GM19043 (cell line): ENCODE measurements at regions not wholly inside any gene's neighbourhood (a gene's known extent, or its start where the extent isn't known, plus 50 kb on each side); places are given as distances from the start of the nearest gene placed in this dataset.
"Not testable (repeated sequence)": the region's sequence is repeated elsewhere in the genome, so short reads cannot be mapped to it uniquely, and the experiment has no call there.

Experiments
- ATAC-seq: cut with Tn5 transposase; IDR thresholded peaks from one replicate; pipeline ENCODE4 v1.9.1; 2021; ENCODE audit warnings: low read depth; ENCODE audit not compliant: unreplicated experiment

DNA sequence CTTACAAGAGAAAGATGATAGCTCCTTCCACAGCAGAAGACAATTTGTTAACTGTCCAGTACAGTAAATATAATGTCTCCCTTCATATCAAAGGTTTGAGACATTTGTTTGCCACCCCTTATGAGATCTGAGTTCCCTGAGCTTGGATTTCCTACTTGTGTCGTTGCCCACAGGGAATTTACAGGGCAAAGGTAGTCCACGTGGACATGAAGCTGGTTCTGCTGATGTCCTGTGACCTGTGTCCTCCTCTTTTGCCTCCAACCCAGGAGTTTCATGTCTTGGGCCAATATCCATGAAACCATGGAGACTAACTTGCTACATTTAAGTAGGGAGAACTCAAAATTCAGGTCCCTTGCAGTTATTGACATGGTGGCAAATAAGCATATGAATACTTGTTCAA, 172.2 kb upstream of the KCTD7 start:
- not testable (repeated sequence) for ATAC-seq

GRCh38 chr7:66458991-66459390, 169.7 kb upstream of the KCTD7 start:
- not testable (repeated sequence) for ATAC-seq

DNA sequence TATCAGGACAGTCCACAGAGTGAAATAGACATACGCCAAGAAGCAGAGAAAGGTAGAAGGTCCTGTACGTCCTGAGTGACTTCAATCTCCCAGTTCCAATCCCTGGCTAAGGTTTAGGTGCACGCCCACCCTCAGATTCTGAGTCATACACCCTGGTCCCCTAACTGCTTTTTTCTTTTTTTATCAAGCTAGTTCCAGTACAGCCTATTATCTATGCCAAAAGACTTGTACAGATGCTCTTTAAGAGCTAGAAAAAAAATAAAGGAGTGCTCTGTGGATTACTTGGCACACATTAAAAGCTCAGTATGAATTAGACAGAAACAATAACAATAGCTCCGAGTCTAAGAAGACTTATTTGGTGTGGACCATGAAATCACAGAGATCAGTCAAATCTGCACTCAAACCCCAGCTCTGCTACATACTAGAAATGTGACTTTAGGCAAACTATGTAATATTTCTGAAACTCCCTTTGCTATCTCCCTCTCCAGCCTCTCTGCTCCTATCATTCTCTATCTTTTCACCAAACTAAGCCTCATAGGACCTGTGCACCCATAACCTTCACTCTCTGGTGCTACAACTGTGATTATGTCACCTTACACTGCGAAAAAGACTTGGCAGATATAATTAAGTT, 168.8 kb upstream of the KCTD7 start:
- not testable (repeated sequence) for ATAC-seq

GRCh38 chr7:66460921-66461361, 167.7 kb upstream of the KCTD7 start:
- no peak for ATAC-seq

DNA sequence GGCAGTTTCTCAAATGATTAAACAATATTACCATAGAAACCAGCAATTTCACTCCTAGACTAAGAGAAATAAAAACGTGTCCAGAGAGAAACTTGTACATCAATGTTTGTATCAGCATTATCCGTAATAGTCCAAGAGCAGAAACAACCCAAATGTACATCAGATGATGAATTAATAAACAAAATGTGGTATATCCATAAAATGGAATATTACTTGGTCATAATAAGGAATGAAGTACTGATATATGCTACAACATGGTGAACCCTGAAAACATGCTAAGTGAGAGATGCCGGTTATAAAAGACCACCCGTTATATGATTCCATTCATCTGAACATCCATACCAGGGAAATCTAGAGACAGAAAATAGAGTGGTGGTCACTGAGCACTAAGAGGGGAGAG, 167.3 kb upstream of the KCTD7 start:
- not testable (repeated sequence) for ATAC-seq

DNA sequence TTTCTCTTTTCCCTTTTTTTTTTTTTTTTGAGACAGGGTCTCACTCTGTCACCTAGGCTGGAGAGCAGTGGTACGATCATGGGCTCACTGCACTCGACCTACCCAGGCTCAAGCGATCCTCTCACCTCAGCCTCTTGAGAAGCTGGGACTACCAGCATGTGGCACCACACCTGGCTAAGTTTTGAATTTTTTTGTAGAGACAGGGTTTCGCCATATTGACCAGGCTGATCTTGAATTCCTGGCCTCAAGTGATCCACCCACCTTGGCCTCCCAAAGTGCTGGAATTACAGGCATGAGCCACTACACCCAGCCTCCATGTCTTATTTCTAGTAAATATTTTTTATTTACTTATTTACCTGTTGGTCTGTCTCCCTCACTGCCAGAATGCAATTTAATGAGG, 165.8 kb upstream of the KCTD7 start:
- ATAC-seq: not testable (repeated sequence)

- ATAC-seq: peak; percentile 47
Measured at GRCh38 chr7:66464059-66464458, 164.6 kb upstream of the KCTD7 start.

DNA sequence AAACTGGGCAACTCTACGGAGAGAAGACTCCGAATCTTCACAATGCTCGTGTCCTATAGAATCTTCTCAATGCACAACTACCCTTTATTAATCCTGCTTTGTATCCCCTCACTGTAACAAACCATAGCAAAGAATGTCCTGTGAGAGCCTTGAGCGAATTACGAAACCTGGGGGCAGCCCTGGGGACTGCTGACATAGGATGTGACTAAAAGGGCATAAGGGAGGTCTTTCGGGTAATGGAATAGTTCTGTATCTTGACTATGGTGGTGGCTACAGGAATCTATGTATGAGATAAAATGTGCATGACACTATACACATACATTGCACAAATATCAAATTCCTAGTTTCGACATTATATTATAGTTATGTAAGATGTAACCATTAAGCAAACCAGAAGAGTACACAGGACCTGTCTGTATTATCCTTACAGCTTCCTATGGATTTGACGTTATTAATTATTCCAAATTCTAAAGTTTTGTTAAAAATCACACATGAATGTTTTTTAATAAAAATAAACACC, 162.5 kb upstream of the KCTD7 start:
- ATAC-seq: no peak

DNA sequence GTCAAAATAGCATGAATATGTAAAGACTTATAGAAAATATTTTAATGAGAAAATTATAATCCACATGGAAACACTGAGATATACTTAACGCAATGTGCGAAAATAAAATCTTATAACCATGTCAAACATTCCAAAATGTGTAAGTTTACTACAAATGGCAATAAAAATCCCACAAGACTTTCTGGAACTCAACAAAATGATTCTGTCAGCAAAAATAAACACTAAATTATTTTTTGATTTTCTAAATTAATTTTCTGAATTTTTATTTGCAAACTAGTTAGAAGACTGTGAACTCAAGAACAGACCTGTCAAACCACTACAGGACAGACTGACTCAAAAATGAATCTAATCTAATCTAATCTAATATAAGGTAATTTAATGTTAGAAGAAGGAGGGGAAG, 160.8 kb upstream of the KCTD7 start:
- ATAC-seq: no peak

DNA sequence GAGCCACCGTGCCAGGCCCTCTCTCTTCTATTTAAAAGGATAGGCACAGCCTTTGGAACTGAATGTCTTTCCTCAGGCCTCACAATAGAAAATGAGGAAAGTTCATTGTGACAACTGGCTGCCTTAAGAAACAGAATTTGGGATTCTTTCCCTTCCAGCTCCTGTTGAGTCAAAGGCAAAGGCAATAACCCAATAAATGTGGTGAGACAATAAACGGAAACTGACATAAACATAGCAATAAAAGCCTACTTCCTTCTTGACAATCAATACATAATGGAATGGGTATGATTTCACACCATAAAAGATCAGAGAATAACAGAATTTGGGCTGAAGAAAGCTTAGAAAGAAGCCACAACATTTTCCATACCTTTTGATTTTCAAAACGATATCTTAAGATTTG, 155.6 kb upstream of the KCTD7 start:
- not testable (repeated sequence) for ATAC-seq

DNA sequence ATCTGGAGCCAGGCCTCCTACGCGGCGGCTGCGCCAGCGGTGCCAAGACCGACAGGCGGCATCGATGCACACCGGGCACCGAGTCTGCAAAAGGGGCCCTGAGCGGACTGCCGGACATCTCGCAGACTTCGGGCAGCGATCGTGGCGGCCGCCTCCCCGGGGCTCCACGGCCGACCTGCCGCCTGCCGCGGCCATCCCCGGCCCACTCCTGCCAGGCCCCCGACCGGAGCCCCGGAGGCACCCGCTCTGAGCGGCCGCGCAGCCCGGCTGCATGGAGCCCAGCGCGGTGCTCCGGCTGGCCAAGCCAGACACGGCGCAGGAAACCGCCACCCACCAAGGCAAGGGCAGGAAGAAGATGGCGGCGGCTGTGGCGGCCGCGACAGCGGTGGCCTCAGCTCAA, 154.2 kb upstream of the KCTD7 start:
- ATAC-seq: no peak

- ATAC-seq: not testable (repeated sequence)
Measured at GRCh38 chr7:66476056-66476455, 152.6 kb upstream of the KCTD7 start.

- not testable (repeated sequence) for ATAC-seq
Measured at GRCh38 chr7:66477822-66478397, 150.8 kb upstream of the KCTD7 start.

DNA sequence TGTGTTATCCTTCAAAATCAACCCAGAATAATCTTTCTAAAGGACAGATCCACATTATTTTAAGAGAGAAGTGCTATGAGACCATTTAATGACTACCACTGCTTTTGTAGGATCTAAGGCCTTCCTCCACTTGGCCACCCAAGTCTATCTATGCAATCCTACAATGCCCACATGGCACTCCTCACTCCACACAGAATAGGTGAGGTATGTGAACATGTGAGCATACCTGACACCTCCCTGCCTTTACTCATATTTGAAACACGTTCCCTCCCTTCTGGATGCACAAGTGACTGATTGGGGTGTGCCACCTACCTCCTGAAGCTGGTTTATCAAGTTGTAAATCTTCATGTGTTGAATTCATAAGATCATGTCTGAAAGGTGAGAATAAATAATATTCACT, 147.5 kb upstream of the KCTD7 start:
- not testable (repeated sequence) for ATAC-seq

GRCh38 chr7:66489065-66489464, 139.6 kb upstream of the KCTD7 start:
- not testable (repeated sequence) for ATAC-seq

- ATAC-seq: not testable (repeated sequence)
Measured at GRCh38 chr7:66489741-66490140, 138.9 kb upstream of the KCTD7 start.

DNA sequence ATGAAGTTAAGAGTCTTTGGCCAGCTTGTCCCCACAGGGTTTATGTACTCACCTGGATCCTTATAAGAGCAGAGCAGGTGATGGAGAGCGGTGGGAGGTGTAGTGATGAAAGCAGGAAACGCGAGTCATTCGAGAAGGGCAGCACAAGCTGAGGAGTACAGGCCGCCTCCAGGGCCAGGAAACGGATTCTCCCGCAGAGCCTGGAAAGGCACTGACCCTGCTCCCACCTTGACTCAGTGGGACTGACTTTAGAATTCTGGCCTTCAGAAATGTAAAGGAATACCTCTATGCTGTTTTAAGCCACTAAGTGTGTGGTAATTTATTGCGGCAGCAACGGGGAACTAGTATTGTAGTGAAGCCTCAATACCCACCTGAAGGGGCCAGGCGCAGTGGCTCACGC, 137.7 kb upstream of the KCTD7 start:
- not testable (repeated sequence) for ATAC-seq

- ATAC-seq: not testable (repeated sequence)
Measured at GRCh38 chr7:66492405-66492804, 136.3 kb upstream of the KCTD7 start.

DNA sequence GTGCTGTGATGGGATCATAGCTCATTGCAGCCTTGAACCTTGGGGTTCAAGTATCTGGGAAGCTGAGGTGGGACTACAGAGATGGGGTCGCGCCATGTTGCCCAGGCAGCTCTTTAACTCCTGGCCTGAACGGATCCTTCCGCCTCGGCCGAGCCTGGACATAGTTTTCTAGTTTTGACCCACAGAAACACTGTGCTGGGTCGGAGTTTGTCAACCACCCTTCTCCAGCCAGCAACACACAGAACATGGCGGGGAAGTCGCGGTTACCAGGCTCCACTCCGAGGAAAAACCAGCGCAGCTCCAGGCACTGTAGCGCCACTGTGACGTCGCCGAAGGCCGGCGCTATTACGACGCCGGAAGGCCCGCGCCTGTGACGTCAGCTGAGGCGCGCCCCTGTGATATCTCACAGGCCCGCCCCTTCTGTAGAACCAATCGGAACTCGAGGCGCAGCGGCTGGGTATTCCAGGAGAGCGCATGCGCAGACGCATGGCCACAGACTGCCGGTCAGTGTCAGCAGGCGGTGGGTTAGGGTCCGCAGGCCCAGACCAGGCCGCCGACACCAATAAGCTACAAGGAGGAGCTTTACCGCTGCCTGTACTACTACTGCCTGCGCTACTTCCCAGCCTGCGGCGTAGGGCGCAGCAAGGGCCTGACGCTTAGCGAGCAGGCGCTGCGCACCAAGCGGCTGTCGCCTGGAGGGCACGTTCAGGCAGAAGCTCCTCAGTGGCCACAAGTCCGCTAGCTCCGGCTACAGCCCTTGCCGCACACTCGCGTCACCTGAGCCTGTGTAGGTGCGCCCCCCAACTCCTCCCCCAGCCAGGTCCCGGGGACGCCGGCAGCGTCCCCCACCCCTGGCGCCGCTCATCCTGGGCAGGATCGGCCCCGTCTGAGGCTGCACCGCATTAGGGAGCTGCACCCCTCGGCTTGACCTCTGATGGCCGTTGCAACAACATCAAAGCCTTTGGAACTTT, 135.2 kb upstream of the KCTD7 start:
- peak; percentile 98 for ATAC-seq

DNA sequence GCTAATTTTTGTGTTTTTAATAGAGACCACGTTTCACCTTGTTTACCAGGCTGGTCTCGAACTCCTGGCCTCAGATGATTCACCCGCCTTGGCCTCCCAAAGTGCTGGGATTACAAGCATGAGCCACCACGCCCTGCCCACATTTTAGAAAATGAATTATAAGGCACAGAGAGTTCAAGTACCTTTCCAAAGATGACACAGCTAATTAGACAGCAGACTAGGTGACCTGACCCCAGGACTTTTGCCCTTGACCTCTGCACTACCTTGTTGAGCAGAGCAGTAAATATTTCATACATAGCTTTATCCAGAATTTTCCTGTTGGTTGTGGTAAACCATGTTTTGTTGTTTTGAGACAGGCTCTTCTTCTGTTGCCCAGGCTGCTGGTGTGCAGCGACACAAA, 131.3 kb upstream of the KCTD7 start:
- ATAC-seq: no peak

DNA sequence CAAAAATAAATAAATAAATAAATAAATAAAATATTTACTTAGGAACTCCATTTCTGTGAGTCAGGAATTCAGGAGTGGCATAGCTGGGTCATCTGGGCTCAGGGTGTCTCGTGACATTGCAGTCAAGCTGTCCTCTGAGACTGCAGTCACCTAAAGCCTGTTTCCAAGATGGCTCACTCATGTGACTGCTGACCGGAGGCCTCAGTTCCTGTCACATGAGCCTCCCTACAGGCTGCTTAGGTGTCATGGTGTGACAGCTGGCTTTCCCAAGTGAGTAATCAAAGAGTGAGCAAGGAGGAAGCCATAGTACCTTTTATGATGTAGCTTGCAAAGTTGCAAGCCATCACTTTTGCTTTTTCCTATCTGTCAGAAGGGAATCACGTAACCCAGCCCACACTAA, 128.6 kb upstream of the KCTD7 start:
- no peak for ATAC-seq
